ENCODE measurements at regions not wholly inside any gene's neighbourhood (a gene's known extent, or its start where the extent isn't known, plus 50 kb on each side); places are given as distances from the start of the nearest gene placed in this dataset.

- TF ChIP-seq POLR2A (IDR thresholded peaks at IDR 0.05): no peak
- TF ChIP-seq POLR2AphosphoS5 (IDR thresholded peaks at IDR 0.05): no peak
- no peak for TF ChIP-seq CTCF (IDR thresholded peaks at IDR 0.05 in 8 of 11, conservative IDR thresholded peaks at IDR 0.05 in 3 of 11)
These were observed 765.4 kb downstream of the SORCS3 start for GRCh38 chr10:105406488-105406887.

Measured in spleen (tissue), 7 donors.